BLaER1 treated with 17β-estradiol and CSF1 and Interleukin-3, amounts not matched to agents 10 nM and 100 nM (cell line): ENCODE measurements at regions not wholly inside any gene's neighbourhood (a gene's known extent, or its start where the extent isn't known, plus 50 kb on each side); places are given as distances from the start of the nearest gene placed in this dataset.
"Not testable (repeated sequence)": the region's sequence is repeated elsewhere in the genome, so short reads cannot be mapped to it uniquely, and the experiment has no call there.

Experiments
- H3K27ac ChIP-seq, 11 experiments: shearing (Covaris generic); formaldehyde crosslinking; 2 replicates each; pipeline ENCODE4 v1.8.1; 2022
- H3K27me3 ChIP-seq, 11 experiments: shearing (Covaris generic); formaldehyde crosslinking; 2 replicates each; pipeline ENCODE4 v1.8.1; 2022
- H3K36me3 ChIP-seq, 11 experiments: shearing (Covaris generic); formaldehyde crosslinking; 2 replicates each; pipeline ENCODE4 v1.8.1; 2022
- H3K4me1 ChIP-seq, 10 experiments: shearing (Covaris generic); formaldehyde crosslinking; 2 replicates each; pipeline ENCODE4 v1.8.1; 2022
- H3K4me2 ChIP-seq, 11 experiments: shearing (Covaris generic); formaldehyde crosslinking; 2 replicates each; pipeline ENCODE4 v1.8.1; 2022
- H3K4me3 ChIP-seq, 10 experiments: shearing (Covaris generic); formaldehyde crosslinking; 2 replicates each; pipeline ENCODE4 v1.8.1; 2022
- H3K9ac ChIP-seq, 11 experiments: shearing (Covaris generic); formaldehyde crosslinking; 2 replicates each; pipeline ENCODE4 v1.8.1; 2022
- H3K9me3 ChIP-seq, 11 experiments: shearing (Covaris generic); formaldehyde crosslinking; replicated peaks in 1 of 11; 2 replicates each; pipeline ENCODE4 v1.8.1; 2022
- H4K20me1 ChIP-seq, 11 experiments: shearing (Covaris generic); formaldehyde crosslinking; 2 replicates each; pipeline ENCODE4 v1.8.1; 2022
- Cebpa-rat ChIP-seq, 11 experiments: shearing (Covaris generic); IDR thresholded peaks; 2 replicates each; pipeline ENCODE4 v1.8.1; 2022

DNA sequence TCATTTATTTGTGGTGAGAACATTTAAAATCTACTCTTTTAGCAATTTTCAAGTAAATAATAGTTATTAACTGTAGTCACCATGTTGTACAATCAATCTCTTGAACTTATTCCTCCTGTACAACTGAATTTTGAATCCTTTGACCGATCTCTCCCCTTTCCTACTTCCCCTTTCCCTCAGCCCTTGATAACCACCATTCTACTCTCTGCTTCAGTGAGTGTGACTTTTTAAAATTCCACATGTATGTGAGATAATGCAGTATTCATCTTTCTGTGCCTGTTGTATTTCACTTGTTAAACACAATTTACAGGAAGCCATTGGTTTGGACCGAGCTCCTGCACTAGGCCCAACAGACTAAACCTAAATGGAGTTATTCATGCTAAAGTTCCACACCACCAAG is 458.9 kb upstream of the PDE3A start:
- H3K4me2 ChIP-seq = peak overlapping the region in 9 of 11 experiments; percentile 14 to 76 (median 63); a peak in 17 of 22 replicates
- H3K4me1 ChIP-seq = peaks cover 0 to 28% (median 22%) of the 10 kb centered on the region in 10 experiments; a peak in 17 of 20 replicates
- TF ChIP-seq Cebpa-rat (IDR thresholded peaks at IDR 0.05) = no peak
- no peaks in the 10 kb centered on the region for H3K9me3 ChIP-seq
- peak overlapping the region in 10 of 11 experiments; percentile 38 to 88 (median 78); a peak in 19 of 22 replicates for H3K27ac ChIP-seq
- H3K27me3 ChIP-seq = no peaks in the 10 kb centered on the region
- peak overlapping the region in 3 of 11 experiments; percentile 37 to 59 (median 45); a peak in 3 of 22 replicates for H3K9ac ChIP-seq
- no peak overlapping the region for H3K4me3 ChIP-seq
- H4K20me1 ChIP-seq = no peaks in the 10 kb centered on the region
- H3K36me3 ChIP-seq = no peaks in the 10 kb centered on the region

DNA sequence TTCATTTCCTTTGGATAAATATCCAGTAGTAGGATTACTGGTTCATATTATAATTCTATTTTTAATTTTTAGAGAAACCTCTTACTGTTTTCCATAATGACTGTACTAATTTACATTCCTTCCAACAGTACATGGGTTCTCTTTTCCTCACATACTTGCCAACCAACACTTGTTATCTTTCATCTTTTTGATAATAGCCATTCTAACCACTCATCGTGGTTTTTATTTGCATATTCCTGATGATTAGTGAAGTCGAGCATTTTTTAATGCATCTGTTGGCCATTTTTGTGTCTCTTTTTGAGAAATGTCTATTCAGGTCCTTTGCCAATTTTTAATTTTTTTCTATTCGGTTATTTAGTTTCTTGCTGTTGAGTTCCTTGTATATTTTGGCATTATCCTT is 457.7 kb upstream of the PDE3A start:
- no peaks in the 10 kb centered on the region for H3K36me3 ChIP-seq
- H3K27me3 ChIP-seq = no peaks in the 10 kb centered on the region
- no peak for TF ChIP-seq Cebpa-rat (IDR thresholded peaks at IDR 0.05)
- no peak overlapping the region for H3K9ac ChIP-seq
- H3K4me1 ChIP-seq = peaks cover 0 to 28% (median 22%) of the 10 kb centered on the region in 10 experiments; a peak in 17 of 20 replicates
- H3K9me3 ChIP-seq = no peaks in the 10 kb centered on the region
- no peak overlapping the region for H3K27ac ChIP-seq
- H3K4me3 ChIP-seq = no peak overlapping the region
- H4K20me1 ChIP-seq = no peaks in the 10 kb centered on the region
- no peak overlapping the region for H3K4me2 ChIP-seq

DNA sequence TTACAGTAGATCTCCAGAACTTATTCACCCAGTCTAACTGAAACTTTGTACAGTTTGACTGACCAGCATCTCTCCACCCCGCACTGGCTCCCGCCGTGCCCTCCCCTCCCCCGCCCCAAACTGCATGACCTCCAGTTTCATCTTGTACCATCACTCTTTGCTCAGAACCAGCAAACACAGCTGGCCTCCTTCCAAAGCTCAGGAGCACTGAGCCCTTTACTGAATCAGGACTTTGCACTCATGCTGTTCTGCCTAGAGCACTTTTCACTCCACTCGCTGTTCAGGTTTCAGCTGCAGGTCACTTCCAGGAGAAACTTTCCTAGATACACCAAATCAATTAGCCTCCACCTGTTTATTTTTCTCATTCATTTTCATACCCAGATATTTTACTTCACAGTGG is 455.3 kb upstream of the PDE3A start:
- H3K27me3 ChIP-seq = no peaks in the 10 kb centered on the region
- H3K27ac ChIP-seq = no peak overlapping the region
- H3K4me3 ChIP-seq = no peak overlapping the region
- H3K4me1 ChIP-seq = peaks cover 0 to 26% (median 20%) of the 10 kb centered on the region in 10 experiments; a peak in 17 of 20 replicates
- no peaks in the 10 kb centered on the region for H3K9me3 ChIP-seq
- H3K9ac ChIP-seq = no peak overlapping the region
- no peak for TF ChIP-seq Cebpa-rat (IDR thresholded peaks at IDR 0.05)
- H3K4me2 ChIP-seq = no peak overlapping the region
- no peaks in the 10 kb centered on the region for H4K20me1 ChIP-seq
- H3K36me3 ChIP-seq = no peaks in the 10 kb centered on the region

DNA sequence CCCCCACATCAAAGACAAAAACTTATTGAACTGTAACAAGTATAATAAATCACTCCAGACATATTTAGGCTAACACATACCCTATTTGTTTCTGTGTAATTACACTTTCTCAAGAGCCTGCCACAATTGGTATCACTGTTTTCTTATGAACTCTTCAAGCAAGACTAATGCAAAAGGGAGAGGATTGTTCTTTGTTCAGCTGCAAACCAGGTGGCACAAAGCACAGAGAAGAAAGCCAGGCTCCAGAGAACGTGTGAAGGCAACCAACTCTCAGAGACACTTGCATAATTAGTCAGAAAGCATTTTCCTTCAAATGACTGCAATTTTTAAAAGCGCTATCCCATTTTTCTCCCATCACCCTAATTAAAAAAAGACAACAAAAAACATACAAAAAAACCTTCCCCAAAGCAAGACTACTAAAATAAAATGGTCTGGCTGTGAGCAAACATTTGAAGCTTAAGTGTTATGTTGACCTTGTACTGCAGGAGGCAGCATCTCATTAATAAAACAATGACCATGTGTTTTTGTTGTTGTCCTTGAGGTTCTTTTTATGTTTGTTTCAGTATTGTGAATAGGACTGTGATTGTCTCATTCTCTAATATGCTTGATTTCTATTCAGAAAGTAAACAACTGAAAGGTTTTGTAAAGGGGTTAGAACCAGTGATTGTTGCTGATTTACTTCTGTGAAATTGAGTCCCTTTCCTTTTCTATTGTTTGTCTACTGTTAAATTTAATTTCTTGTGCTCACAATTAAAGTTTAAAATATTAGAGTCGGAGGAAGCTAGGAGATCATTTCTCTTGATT is 452.7 kb upstream of the PDE3A start:
- H3K9me3 ChIP-seq = peaks cover 0 to 7% (median 0%) of the 10 kb centered on the region in 11 experiments; a peak in 10 of 22 replicates
- no peak overlapping the region for H3K4me2 ChIP-seq
- no peak overlapping the region for H3K27ac ChIP-seq
- no peak overlapping the region for H3K4me3 ChIP-seq
- no peak overlapping the region for H3K9ac ChIP-seq
- no peaks in the 10 kb centered on the region for H4K20me1 ChIP-seq
- no peak for TF ChIP-seq Cebpa-rat (IDR thresholded peaks at IDR 0.05)
- H3K27me3 ChIP-seq = no peaks in the 10 kb centered on the region
- H3K4me1 ChIP-seq = 0 out of 20 replicates have a peak, but pooled peaks cover 0 to 4% (median 0%) of the 10 kb centered on the region in 10 experiments
- no peaks in the 10 kb centered on the region for H3K36me3 ChIP-seq

DNA sequence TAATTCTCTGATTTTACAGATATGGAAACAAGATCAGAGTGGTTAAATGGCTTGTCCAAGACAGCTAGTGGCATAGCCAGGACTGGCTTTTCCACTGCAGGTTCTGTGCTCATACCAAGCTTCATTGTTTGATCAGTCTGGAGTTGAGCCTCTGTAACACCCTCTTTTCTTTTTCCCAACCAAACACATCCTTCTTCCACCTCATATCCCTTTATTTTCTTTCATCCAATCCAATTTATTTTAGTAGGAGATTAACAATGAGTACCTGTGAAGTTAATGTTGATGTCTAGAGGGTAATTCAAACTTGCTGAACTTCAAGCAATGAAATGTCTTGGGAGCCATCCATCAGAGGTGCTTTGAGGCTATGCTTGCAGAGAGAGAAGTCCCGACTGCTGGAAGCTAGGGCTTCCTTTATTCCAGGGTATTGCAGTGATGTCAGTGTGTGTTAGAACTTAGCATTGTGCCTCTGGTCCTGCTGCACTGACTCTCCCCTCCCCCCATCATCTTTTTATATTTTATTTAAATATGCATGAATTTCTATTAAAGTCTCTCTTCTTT is 452.1 kb upstream of the PDE3A start:
- no peak overlapping the region for H3K27ac ChIP-seq
- H3K4me1 ChIP-seq = no peaks in the 10 kb centered on the region
- H3K27me3 ChIP-seq = no peaks in the 10 kb centered on the region
- H4K20me1 ChIP-seq = no peaks in the 10 kb centered on the region
- H3K4me2 ChIP-seq = no peak overlapping the region
- TF ChIP-seq Cebpa-rat (IDR thresholded peaks at IDR 0.05) = no peak
- peaks cover 0 to 12% (median 0%) of the 10 kb centered on the region in 11 experiments; a peak in 10 of 22 replicates for H3K9me3 ChIP-seq
- H3K9ac ChIP-seq = no peak overlapping the region
- no peak overlapping the region for H3K4me3 ChIP-seq
- H3K36me3 ChIP-seq = no peaks in the 10 kb centered on the region

DNA sequence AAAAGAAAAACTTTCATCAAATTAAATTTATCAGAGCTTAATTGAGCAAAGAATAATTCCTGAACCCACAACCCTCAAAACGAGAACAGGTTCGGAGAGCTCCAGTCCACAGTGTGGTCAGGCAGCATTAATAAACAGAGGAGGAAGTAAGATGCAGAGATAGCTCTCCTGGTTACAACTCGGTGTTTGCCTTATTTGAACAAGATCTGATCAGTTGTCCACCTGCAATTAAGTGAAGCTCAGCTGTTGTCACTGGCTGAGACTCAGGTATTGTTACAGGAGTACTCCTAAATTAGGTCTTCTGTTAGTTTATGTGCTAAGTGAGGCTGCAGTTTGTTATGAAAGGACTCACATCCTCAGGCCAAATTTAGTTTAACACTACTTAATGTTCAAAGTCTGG is 451.4 kb upstream of the PDE3A start:
- Histone ChIP-seq H3K9ac (no peak overlapping the region), H3K27ac (no peak overlapping the region), H3K27me3 (no peaks in the 10 kb centered on the region), H3K4me3 (no peak overlapping the region), H3K9me3 (peaks cover 0 to 12% (median 0%) of the 10 kb centered on the region in 11 experiments; a peak in 10 of 22 replicates), H3K4me1 (no peaks in the 10 kb centered on the region), H4K20me1 (no peaks in the 10 kb centered on the region), H3K4me2 (no peak overlapping the region), H3K36me3 (no peaks in the 10 kb centered on the region)
- no peak for TF ChIP-seq Cebpa-rat (IDR thresholded peaks at IDR 0.05)

DNA sequence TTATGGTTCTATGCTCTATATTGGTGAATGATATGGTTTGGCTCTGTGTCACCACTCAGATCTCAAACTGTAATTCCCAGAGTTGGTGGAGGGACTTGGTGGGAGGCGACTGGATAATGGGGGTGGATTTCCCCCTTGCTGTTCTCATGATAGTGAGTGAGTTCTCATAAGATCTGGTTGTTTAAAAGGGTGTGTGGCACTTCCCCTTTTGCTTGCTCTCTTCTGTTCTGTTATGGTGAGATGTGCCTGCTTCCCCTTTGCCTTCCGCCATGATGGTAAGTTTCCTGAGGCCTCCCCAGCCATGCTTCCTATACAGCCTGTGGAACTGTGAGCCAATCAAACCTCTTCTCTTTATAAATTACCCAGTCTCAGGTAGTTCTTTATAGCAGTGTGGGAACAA is 446.6 kb upstream of the PDE3A start:
- not testable (repeated sequence) for H3K9ac ChIP-seq, H3K36me3 ChIP-seq, H3K27me3 ChIP-seq, H4K20me1 ChIP-seq, H3K27ac ChIP-seq, H3K4me1 ChIP-seq, H3K4me3 ChIP-seq, H3K4me2 ChIP-seq
- peaks cover 0 to 15% (median 0%) of the 10 kb centered on the region in 11 experiments; a peak in 10 of 22 replicates for H3K9me3 ChIP-seq

DNA sequence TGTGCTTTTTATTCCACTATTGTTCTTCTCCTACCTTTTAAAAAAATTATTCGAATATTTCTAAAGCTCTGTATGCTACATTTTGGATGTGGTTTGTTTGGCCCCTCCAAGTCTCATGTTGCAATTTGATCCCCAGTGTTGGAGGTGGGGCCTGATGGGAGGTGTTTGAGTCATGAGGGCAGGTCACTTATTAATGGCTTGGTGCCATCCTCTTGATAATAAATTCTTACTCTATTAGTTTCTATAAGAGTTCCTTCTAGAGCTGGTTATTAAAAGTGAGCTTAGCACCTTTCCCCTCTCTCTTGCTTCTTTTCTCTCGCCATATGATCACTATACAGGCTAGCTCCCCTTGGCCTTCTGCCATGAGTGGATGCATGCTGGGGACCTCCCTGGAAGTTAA is 445.6 kb upstream of the PDE3A start:
- no peak for TF ChIP-seq Cebpa-rat (IDR thresholded peaks at IDR 0.05)
- Histone ChIP-seq H3K27me3 (no peaks in the 10 kb centered on the region), H3K9ac (no peak overlapping the region), H3K4me3 (no peak overlapping the region), H3K27ac (no peak overlapping the region), H3K4me1 (no peaks in the 10 kb centered on the region), H4K20me1 (no peaks in the 10 kb centered on the region), H3K9me3 (peaks cover 0 to 15% (median 0%) of the 10 kb centered on the region in 11 experiments; a peak in 10 of 22 replicates), H3K4me2 (no peak overlapping the region), H3K36me3 (no peaks in the 10 kb centered on the region)

DNA sequence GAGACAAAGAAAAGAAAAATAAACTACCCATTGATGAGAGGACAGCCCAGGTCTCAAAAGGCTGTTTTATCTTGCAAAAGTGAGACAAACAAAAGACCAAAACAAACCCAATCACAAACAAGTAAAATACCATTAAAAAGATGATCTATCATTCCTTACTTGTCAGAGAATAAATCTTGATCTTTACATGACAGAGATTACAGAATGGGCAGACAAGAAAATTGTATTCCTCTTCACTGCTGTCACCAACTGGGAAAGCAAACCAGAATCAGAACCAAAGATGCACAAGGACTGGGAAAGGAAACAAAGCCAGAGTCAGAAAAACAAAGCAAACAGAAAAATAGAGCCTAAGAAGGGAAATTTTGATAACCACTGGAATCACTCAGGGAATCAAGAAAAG is 444.0 kb upstream of the PDE3A start:
- no peaks in the 10 kb centered on the region for H4K20me1 ChIP-seq
- no peak overlapping the region for H3K9ac ChIP-seq
- no peak overlapping the region for H3K4me3 ChIP-seq
- TF ChIP-seq Cebpa-rat (IDR thresholded peaks at IDR 0.05) = no peak
- H3K27me3 ChIP-seq = no peaks in the 10 kb centered on the region
- H3K9me3 ChIP-seq = peaks cover 0 to 15% (median 0%) of the 10 kb centered on the region in 11 experiments; a peak in 10 of 22 replicates
- H3K4me1 ChIP-seq = no peaks in the 10 kb centered on the region
- H3K36me3 ChIP-seq = no peaks in the 10 kb centered on the region
- H3K4me2 ChIP-seq = no peak overlapping the region
- H3K27ac ChIP-seq = no peak overlapping the region
